Neural crest cell (in vitro differentiated cells): ENCODE measurements at regions not wholly inside any gene's neighbourhood (a gene's known extent, or its start where the extent isn't known, plus 50 kb on each side); places are given as distances from the start of the nearest gene placed in this dataset.

Experiments
- DNase-seq: peaks from one replicate; pipeline ENCODE4 v3.0.0; 2021; ENCODE audit warnings: low read depth, mixed read lengths, low spot score
- H3K27ac Mint-ChIP-seq: one replicate; pipeline ENCODE4 v1.8.0; 2021; ENCODE audit warnings: mild to moderate bottlenecking, mixed read lengths; ENCODE audit not compliant: unreplicated experiment
- H3K27me3 Mint-ChIP-seq: 2 replicates; pipeline ENCODE4 v1.8.0; 2021; ENCODE audit warnings: low read depth, mild to moderate bottlenecking, mixed read lengths
- H3K36me3 Mint-ChIP-seq: 2 replicates; pipeline ENCODE4 v1.8.0; 2021; ENCODE audit warnings: low read depth, mild to moderate bottlenecking, mixed read lengths
- H3K4me1 Mint-ChIP-seq: 2 replicates; pipeline ENCODE4 v1.8.0; 2021; ENCODE audit warnings: mixed read lengths
- H3K4me3 Mint-ChIP-seq: one replicate; pipeline ENCODE4 v1.8.0; 2021; ENCODE audit warnings: mild to moderate bottlenecking, mixed read lengths
- H3K9me3 Mint-ChIP-seq: 2 replicates; pipeline ENCODE4 v1.8.0; 2021; ENCODE audit warnings: mixed read lengths
- TF ChIP-seq, protein P1 (sequence below): fragments of 200-600 bp; sonication (generic); conservative IDR thresholded peaks from 2 replicates; pipeline ENCODE4 v1.5.0; 2021; ENCODE audit warnings: antibody characterized with exemption, mild to moderate bottlenecking

DNA sequence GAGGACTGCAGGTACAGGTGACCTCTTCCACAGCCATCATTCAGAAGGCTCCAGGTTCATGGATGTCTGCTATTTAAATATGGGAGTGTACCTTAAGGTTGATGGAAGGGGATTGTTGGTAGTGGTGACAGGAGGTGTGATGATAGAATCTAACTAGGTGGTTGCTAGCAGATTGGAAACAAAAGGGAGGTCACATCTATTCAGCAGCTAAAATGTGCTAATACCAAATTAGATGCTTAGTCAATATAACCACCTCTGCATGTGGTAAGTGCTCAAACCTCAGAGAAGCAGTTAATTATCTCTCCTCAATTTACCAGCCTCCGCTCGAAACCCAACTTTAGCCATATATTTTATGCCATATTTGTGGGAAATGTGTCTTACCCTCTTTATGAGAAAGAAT, 98.7 kb upstream of the CCSER1 start:
- TF ChIP-seq, protein P1, sequence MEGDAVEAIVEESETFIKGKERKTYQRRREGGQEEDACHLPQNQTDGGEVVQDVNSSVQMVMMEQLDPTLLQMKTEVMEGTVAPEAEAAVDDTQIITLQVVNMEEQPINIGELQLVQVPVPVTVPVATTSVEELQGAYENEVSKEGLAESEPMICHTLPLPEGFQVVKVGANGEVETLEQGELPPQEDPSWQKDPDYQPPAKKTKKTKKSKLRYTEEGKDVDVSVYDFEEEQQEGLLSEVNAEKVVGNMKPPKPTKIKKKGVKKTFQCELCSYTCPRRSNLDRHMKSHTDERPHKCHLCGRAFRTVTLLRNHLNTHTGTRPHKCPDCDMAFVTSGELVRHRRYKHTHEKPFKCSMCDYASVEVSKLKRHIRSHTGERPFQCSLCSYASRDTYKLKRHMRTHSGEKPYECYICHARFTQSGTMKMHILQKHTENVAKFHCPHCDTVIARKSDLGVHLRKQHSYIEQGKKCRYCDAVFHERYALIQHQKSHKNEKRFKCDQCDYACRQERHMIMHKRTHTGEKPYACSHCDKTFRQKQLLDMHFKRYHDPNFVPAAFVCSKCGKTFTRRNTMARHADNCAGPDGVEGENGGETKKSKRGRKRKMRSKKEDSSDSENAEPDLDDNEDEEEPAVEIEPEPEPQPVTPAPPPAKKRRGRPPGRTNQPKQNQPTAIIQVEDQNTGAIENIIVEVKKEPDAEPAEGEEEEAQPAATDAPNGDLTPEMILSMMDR = no peak
- Mint-ChIP-seq H3K27me3 (no peaks in the 10 kb centered on the region), H3K36me3 (peaks cover 3% of the 10 kb centered on the region), H3K4me3 (no peak overlapping the region), H3K27ac (no peak overlapping the region), H3K4me1 (peaks cover 17% of the 10 kb centered on the region), H3K9me3 (peaks cover 5% of the 10 kb centered on the region)
- DNase-seq = no peak

DNA sequence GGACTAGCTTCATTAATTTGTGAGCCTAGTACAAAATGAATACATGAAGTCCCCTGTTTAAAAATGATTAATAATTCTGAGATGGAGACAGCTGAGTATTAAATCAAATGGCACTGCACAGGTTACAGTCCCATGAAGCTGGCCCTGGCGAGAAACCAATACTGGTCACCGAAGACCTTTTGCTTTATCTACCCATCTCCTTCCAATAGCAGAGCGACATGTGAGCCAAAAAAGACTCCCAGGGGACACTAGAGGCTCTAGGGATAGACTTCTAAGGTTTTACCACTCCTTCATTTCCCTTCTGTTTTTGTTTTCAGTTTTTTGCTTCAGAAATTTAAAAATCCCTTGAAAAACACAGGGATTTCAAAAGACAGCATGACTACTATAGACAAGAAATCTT, 97.0 kb upstream of the CCSER1 start:
- Mint-ChIP-seq H3K9me3 (peaks cover 8% of the 10 kb centered on the region), H3K36me3 (peaks cover 12% of the 10 kb centered on the region), H3K27ac (no peak overlapping the region), H3K4me1 (peaks cover 11% of the 10 kb centered on the region), H3K4me3 (no peak overlapping the region), H3K27me3 (no peaks in the 10 kb centered on the region)
- DNase-seq = no peak
- TF ChIP-seq, protein P1 = no peak

DNA sequence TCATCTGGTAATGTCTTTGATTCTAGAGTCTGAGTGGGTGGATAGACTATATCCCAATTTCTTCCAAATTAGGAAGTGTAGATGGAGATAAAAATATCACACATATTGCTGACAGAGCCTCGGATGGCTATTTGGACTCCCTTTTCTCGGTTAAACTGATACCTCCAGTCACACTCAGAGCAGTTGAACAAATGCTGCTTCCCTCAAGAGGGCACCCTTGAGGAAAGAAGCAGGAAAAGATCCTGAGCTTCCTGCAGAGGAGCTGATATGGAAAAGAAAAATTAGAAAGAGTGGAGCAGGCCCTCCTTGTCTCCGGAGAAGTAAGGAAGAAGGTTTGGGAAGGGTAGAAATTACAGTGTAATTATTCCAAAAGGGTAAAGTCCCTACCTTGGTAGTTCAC, 96.2 kb upstream of the CCSER1 start:
- no peaks in the 10 kb centered on the region for H3K27me3 Mint-ChIP-seq
- peaks cover 12% of the 10 kb centered on the region for H3K36me3 Mint-ChIP-seq
- H3K4me3 Mint-ChIP-seq = no peak overlapping the region
- peaks cover 8% of the 10 kb centered on the region for H3K4me1 Mint-ChIP-seq
- TF ChIP-seq, protein P1 = peak; percentile 47
- no peak for DNase-seq
- peaks cover 8% of the 10 kb centered on the region for H3K9me3 Mint-ChIP-seq
- H3K27ac Mint-ChIP-seq = peak overlapping the region; percentile 13

DNA sequence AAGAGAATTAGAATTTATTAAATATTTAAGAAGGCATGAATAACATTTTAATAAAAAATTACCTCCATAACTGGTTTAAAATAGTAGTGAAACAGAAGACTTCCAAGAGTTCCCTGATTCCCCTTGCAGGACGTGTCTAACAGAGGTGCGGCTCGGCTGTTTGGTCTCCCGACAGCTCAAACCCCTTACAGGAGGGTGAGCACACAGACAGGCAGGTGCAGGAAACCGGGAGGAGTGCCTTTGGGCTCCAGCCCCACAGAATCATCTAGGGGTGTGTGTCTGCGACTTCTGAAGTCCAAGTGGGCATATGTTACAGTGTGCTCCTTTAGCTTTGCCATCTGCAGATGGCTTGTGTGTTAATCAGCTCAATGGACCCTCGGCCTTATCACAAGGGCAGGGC, 88.1 kb upstream of the CCSER1 start:
- TF ChIP-seq, protein P1 = no peak
- Mint-ChIP-seq H3K27me3 (no peaks in the 10 kb centered on the region), H3K36me3 (peaks cover 4% of the 10 kb centered on the region), H3K4me1 (peaks cover 14% of the 10 kb centered on the region), H3K27ac (no peak overlapping the region), H3K9me3 (peaks cover 3% of the 10 kb centered on the region), H3K4me3 (no peak overlapping the region)
- no peak for DNase-seq

DNA sequence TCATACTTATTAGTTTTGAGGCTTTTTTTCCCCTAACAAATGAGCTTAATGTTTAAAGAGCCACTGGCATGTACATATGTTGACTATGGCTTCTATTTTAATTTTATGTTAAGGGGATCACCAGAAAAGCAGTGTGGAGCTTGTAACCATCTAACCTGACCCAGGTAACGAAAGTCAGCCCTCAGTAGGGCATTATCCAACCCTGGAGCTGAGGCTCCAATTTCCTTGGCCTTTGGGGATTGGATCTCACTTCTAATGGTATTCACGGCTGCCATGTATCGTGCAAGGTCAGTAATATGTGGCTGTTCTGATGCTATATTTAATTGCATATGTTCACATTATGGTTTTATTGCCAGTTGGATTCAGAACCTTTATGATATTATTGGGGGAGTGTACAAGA, 75.2 kb upstream of the CCSER1 start:
- Mint-ChIP-seq H3K36me3 (no peaks in the 10 kb centered on the region), H3K27me3 (no peaks in the 10 kb centered on the region), H3K4me3 (no peak overlapping the region), H3K4me1 (peaks cover 4% of the 10 kb centered on the region), H3K27ac (no peak overlapping the region), H3K9me3 (no peaks in the 10 kb centered on the region)
- DNase-seq = no peak
- TF ChIP-seq, protein P1 = no peak

DNA sequence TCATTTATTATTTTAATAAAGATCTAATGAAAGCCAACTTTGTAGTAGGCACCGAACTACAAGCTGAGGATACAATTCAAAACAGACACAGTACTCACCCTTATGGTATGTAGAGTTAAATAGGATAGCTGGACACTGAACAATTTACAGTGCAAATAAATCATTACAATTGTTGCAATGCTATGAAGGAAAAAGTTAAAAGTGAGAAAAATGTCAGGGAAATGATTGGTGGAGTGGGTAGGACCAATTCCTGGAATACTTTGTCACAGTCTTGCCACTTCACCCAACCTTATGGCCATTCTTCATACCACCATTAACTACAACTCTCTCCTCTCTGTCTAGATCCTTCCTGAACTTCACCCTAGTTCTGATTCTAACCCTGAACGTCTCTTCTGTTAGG, 70.1 kb upstream of the CCSER1 start:
- H3K4me3 Mint-ChIP-seq = no peak overlapping the region
- H3K9me3 Mint-ChIP-seq = no peaks in the 10 kb centered on the region
- H3K27me3 Mint-ChIP-seq = no peaks in the 10 kb centered on the region
- TF ChIP-seq, protein P1 = no peak
- no peak overlapping the region for H3K27ac Mint-ChIP-seq
- peaks cover 17% of the 10 kb centered on the region for H3K4me1 Mint-ChIP-seq
- no peaks in the 10 kb centered on the region for H3K36me3 Mint-ChIP-seq
- no peak for DNase-seq
